Keratinocyte (primary cell): ENCODE measurements at regions not wholly inside any gene's neighbourhood (a gene's known extent, or its start where the extent isn't known, plus 50 kb on each side); places are given as distances from the start of the nearest gene placed in this dataset.

ENCODE experiments used
- DNase-seq: peaks from one replicate; pipeline ENCODE4 v3.0.0-alpha.2; 2011; ENCODE audit warnings: low read depth, missing footprints, low spot score
- FAIRE-seq: peaks from 2 replicates; lab custom pipeline; 2011; peaks lifted over from hg19 to GRCh38; lab: Jason Lieb, UNC
- H2AFZ ChIP-seq: 2 replicates; pipeline ENCODE4 v1.6.0; 2012; ENCODE audit warnings: low read length, control low read depth, inconsistent platforms; ENCODE audit not compliant: control insufficient read depth
- H3K27ac ChIP-seq: 2 replicates; pipeline ENCODE4 v1.5.1; 2011; ENCODE audit warnings: low read length; ENCODE audit not compliant: control insufficient read depth, insufficient read depth
- H3K27me3 ChIP-seq: 3 replicates; pipeline ENCODE4 v1.6.0; 2011; ENCODE audit warnings: low read length; ENCODE audit not compliant: control insufficient read depth, insufficient read depth; ENCODE audit errors: extremely low read depth
- H3K36me3 ChIP-seq, 2 experiments: 2 replicates in 1 of 2; 3 replicates in 1 of 2; pipeline ENCODE4 v1.5.1; 2011; ENCODE audit warnings: low read length in 2 of 2, mild to moderate bottlenecking in 1 of 2; ENCODE audit not compliant: control insufficient read depth in 2 of 2, insufficient read depth in 2 of 2; ENCODE audit errors: extremely low read depth in 1 of 2
- H3K4me1 ChIP-seq: 3 replicates; pipeline ENCODE4 v1.5.1; 2011; ENCODE audit warnings: low read length; ENCODE audit not compliant: control insufficient read depth, insufficient read depth; ENCODE audit errors: extremely low read depth
- H3K4me2 ChIP-seq: 3 replicates; pipeline ENCODE4 v1.6.0; 2011; ENCODE audit warnings: low read depth, low read length; ENCODE audit not compliant: control insufficient read depth, insufficient read depth; ENCODE audit errors: extremely low read depth
- H3K4me3 ChIP-seq, 3 experiments: fragments of 200-600 bp in 1 of 3; sonication (generic) in 1 of 3; 2 replicates in 2 of 3; 3 replicates in 1 of 3; pipeline ENCODE4 v1.5.1; 2011 to 2016; ENCODE audit warnings: low read length in 3 of 3, mild to moderate bottlenecking in 3 of 3, control low read depth in 2 of 3, inconsistent platforms in 1 of 3, low read depth in 1 of 3, mixed read lengths in 1 of 3, mixed run types in 1 of 3, moderate library complexity in 1 of 3; ENCODE audit not compliant: control insufficient read depth in 2 of 3, insufficient read depth in 2 of 3; ENCODE audit errors: extremely low read depth in 1 of 3
- H3K79me2 ChIP-seq: 2 replicates; pipeline ENCODE4 v1.6.0; 2012; ENCODE audit warnings: low read length; ENCODE audit not compliant: control insufficient read depth, insufficient read depth
- H3K9ac ChIP-seq: 3 replicates; pipeline ENCODE4 v1.6.0; 2011; ENCODE audit warnings: low read length; ENCODE audit not compliant: control insufficient read depth, insufficient read depth; ENCODE audit errors: extremely low read depth
- H3K9me1 ChIP-seq: 3 replicates; pipeline ENCODE4 v1.6.0; 2011; ENCODE audit warnings: low read length; ENCODE audit not compliant: control insufficient read depth, insufficient read depth; ENCODE audit errors: extremely low read depth
- H3K9me3 ChIP-seq: 2 replicates; pipeline ENCODE4 v1.5.1; 2012; ENCODE audit warnings: low read depth, low read length; ENCODE audit not compliant: control insufficient read depth
- H4K20me1 ChIP-seq: 3 replicates; pipeline ENCODE4 v1.6.0; 2011; ENCODE audit warnings: low read length; ENCODE audit not compliant: control insufficient read depth, insufficient read depth; ENCODE audit errors: extremely low read depth
- CTCF ChIP-seq, 3 experiments: IDR thresholded peaks in 1 of 3; conservative IDR thresholded peaks in 1 of 3; optimal IDR thresholded peaks in 1 of 3; 2 replicates in 2 of 3; 3 replicates in 1 of 3; pipeline versions ENCODE3 to v1.5.1; 2011; ENCODE audit warnings: low read length in 3 of 3, mild to moderate bottlenecking in 3 of 3, moderate library complexity in 2 of 3, control low read depth in 1 of 3, inconsistent platforms in 1 of 3; ENCODE audit not compliant: insufficient read depth in 2 of 3; ENCODE audit errors: extremely low read depth in 1 of 3
- EZH2 ChIP-seq: IDR thresholded peaks from one replicate; pipeline ENCODE4 v1.6.1; 2012; ENCODE audit warnings: inconsistent platforms, mild to moderate bottlenecking, low read length, moderate library complexity
- dilution Hi-C: fragments of 300-500 bp; cut with MboI; formaldehyde crosslinking; loops from one replicate; pipeline ENCODE4 v1.7.0; 2020; ENCODE audit warnings: low sequenced_read_pairs; ENCODE audit not compliant: extremely low pct_ligation_motif_present

DNA sequence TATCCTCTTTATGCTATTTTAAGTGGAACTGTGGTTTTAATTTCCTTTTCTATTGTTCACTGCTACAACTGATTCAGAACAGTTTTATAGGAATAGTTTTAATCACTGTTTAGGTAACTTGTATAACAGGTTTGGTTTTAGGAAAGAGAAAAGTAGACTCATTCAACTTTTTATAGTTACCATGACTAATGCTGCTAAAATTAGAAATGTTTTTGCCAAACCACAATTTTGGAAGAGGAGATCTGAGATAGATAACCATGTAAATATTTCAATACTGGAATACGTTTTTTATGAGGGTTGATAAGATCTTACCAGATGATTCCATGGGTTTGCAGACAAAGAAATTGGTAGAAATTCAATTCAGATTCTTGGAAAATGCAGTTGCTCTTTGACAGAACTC, 404.6 kb upstream of the ARRDC3 start:
- Histone ChIP-seq H3K27me3 (no peaks in the 10 kb centered on the region), H3K9me3 (no peaks in the 10 kb centered on the region), H4K20me1 (no peaks in the 10 kb centered on the region), H3K4me3 (no peak overlapping the region), H3K9ac (no peak overlapping the region), H3K4me1 (no peaks in the 10 kb centered on the region), H3K79me2 (no peaks in the 10 kb centered on the region), H3K36me3 (no peaks in the 10 kb centered on the region), H2AFZ (no peak overlapping the region), H3K27ac (no peak overlapping the region), H3K9me1 (no peaks in the 10 kb centered on the region), H3K4me2 (no peak overlapping the region)
- dilution Hi-C loops, result no loop called here
- DNase-seq, result no peak
- TF ChIP-seq EZH2, result no peak
- TF ChIP-seq CTCF (optimal IDR thresholded peaks at IDR 0.05 in 1 of 3, IDR thresholded peaks at IDR 0.05 in 1 of 3, conservative IDR thresholded peaks at IDR 0.05 in 1 of 3; ENCODE audit: extremely low read depth in 1 of 3, insufficient read depth in 2 of 3, low read length in 3 of 3), result no peak
- FAIRE-seq, result no peak

DNA sequence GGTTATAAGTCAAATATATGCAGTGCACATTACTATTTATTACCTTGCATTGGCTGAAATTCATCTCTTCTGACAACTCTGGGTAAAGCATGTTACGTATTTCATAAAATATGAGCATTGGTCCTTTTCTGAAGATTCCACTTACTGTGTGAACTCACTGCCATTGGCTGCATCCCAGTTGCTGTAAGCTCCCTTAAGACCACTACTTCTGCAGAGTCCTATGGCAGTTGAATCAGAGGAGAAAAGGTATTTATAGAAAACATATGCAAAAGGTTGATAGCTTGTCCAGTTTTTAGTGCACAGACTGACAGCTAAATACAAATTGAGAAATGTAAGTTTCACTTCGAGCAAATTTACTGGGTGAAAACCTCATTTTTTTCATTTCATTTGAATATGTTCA, 394.6 kb upstream of the ARRDC3 start:
- Histone ChIP-seq H3K4me3 (no peak overlapping the region), H3K9me1 (no peaks in the 10 kb centered on the region), H4K20me1 (no peaks in the 10 kb centered on the region), H3K4me2 (no peak overlapping the region), H3K27ac (no peak overlapping the region), H3K9me3 (no peaks in the 10 kb centered on the region), H3K9ac (no peak overlapping the region), H3K4me1 (no peaks in the 10 kb centered on the region), H2AFZ (no peak overlapping the region), H3K79me2 (no peaks in the 10 kb centered on the region), H3K27me3 (no peaks in the 10 kb centered on the region), H3K36me3 (no peaks in the 10 kb centered on the region)
- FAIRE-seq (no peak), DNase-seq (no peak)
- dilution Hi-C loops, result no loop called here
- TF ChIP-seq CTCF (optimal IDR thresholded peaks at IDR 0.05 in 1 of 3, IDR thresholded peaks at IDR 0.05 in 1 of 3, conservative IDR thresholded peaks at IDR 0.05 in 1 of 3; ENCODE audit: extremely low read depth in 1 of 3, insufficient read depth in 2 of 3, low read length in 3 of 3), result no peak
- no peak for TF ChIP-seq EZH2
